ENCODE measurements at regions not wholly inside any gene's neighbourhood (a gene's known extent, or its start where the extent isn't known, plus 50 kb on each side); places are given as distances from the start of the nearest gene placed in this dataset.

DNA sequence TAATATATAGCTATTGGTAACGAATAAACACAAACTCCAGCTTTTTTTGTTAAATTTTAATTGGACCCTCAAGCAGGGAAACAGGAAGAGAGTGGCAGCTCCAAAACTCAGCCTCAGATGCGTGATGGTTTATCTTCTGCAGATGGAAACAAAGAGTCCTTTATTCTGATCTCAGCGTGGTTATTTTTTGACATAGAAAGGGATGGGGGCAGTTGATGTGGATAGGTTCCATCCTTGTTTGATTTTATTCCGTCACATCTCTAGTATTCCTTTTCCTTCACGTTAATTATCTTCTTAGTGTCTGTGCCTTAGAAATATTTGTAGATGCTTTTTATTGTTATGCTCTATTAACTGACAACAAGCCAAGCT lies 447.6 kb upstream of the SEL1L start:
- TF ChIP-seq, protein P1, sequence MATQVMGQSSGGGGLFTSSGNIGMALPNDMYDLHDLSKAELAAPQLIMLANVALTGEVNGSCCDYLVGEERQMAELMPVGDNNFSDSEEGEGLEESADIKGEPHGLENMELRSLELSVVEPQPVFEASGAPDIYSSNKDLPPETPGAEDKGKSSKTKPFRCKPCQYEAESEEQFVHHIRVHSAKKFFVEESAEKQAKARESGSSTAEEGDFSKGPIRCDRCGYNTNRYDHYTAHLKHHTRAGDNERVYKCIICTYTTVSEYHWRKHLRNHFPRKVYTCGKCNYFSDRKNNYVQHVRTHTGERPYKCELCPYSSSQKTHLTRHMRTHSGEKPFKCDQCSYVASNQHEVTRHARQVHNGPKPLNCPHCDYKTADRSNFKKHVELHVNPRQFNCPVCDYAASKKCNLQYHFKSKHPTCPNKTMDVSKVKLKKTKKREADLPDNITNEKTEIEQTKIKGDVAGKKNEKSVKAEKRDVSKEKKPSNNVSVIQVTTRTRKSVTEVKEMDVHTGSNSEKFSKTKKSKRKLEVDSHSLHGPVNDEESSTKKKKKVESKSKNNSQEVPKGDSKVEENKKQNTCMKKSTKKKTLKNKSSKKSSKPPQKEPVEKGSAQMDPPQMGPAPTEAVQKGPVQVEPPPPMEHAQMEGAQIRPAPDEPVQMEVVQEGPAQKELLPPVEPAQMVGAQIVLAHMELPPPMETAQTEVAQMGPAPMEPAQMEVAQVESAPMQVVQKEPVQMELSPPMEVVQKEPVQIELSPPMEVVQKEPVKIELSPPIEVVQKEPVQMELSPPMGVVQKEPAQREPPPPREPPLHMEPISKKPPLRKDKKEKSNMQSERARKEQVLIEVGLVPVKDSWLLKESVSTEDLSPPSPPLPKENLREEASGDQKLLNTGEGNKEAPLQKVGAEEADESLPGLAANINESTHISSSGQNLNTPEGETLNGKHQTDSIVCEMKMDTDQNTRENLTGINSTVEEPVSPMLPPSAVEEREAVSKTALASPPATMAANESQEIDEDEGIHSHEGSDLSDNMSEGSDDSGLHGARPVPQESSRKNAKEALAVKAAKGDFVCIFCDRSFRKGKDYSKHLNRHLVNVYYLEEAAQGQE (IDR thresholded peaks at IDR 0.05; ENCODE audit: insufficient read depth in 1 of 2, low read depth in 2 of 2, low read length in 2 of 2), result no peak
- TF ChIP-seq FOXP2 (optimal IDR thresholded peaks at IDR 0.05; ENCODE audit: borderline replicate concordance, extremely low read depth, extremely low read length, insufficient read depth) (no peak), SIN3A (IDR thresholded peaks at IDR 0.05; ENCODE audit: borderline replicate concordance, insufficient read depth, low read length) (no peak)

DNA sequence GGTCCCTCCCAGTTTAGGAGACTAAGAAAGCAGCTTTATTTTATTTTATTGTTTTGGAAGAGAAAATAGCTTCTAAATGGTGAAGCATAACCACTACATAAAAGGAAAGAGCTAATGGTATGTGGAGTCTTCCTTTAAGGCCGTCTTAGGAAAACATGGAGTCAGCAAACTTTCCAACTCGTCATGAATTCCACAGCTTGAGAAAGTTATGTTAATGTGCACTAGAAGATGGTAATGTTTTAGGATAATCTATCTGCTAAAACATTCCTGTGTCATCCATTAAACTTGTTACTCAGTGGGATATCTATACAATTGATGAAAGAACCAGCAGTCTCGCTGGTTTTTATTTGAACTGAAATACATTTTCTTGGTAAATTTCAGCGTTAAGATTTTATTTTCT lies 448.4 kb upstream of the SEL1L start:
- no peak for TF ChIP-seq SIN3A (IDR thresholded peaks at IDR 0.05; ENCODE audit: borderline replicate concordance, insufficient read depth, low read length)
- no peak for TF ChIP-seq TAF1 (IDR thresholded peaks at IDR 0.05; ENCODE audit: borderline replicate concordance, insufficient read depth, low read length)
- TF ChIP-seq, protein P1 (IDR thresholded peaks at IDR 0.05; ENCODE audit: insufficient read depth in 1 of 2, low read depth in 2 of 2, low read length in 2 of 2), result no peak
- TF ChIP-seq POLR2AphosphoS5 (IDR thresholded peaks at IDR 0.05; ENCODE audit: low read depth, low read length), result no peak
- TF ChIP-seq FOXP2 (optimal IDR thresholded peaks at IDR 0.05; ENCODE audit: borderline replicate concordance, extremely low read depth, extremely low read length, insufficient read depth), result no peak

DNA sequence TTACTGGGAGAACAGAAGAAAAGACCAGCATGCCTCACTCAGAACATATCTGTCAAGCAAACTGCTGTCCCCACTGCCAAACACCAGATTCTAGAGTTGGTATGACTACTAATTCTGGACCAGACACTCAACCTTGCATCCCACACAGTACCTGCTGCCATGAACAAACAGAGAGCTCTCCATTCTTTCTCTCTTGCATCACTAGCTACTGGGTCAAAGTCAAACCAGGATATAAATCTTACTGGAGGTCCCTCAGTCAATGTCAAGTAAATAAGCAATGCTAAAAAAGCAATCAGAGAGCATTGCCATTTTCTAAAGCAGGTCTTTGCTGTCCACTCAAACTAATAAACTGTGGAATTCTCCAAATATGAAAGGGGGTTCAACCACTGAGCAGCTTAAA lies 452.4 kb upstream of the SEL1L start:
- TF ChIP-seq FOXP2 (optimal IDR thresholded peaks at IDR 0.05; ENCODE audit: borderline replicate concordance, extremely low read depth, extremely low read length, insufficient read depth) (no peak), SIN3A (IDR thresholded peaks at IDR 0.05; ENCODE audit: borderline replicate concordance, insufficient read depth, low read length) (no peak), POLR2AphosphoS5 (IDR thresholded peaks at IDR 0.05; ENCODE audit: low read depth, low read length) (no peak), TAF1 (IDR thresholded peaks at IDR 0.05; ENCODE audit: borderline replicate concordance, insufficient read depth, low read length) (no peak)
- TF ChIP-seq, protein P1 (IDR thresholded peaks at IDR 0.05; ENCODE audit: insufficient read depth in 1 of 2, low read depth in 2 of 2, low read length in 2 of 2), result no peak

DNA sequence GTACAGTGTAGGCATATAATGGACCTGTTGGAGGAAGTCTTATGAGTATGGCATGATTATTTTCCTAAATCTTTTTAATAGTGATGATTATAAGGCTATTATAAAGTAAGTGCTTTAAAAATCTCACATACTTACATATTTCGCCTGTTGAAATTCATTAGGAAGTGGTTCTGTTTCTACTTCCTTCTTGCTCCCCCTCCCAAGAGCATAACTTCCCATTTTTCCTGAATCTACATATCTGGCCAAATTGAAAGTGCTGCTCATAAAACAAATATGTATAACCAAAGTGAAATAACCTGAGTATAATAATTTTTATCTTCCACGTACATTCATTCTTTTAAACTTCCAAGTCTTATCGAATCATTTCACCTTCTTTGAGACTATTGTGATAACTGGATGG lies 455.6 kb upstream of the SEL1L start:
- TF ChIP-seq POLR2AphosphoS5 (IDR thresholded peaks at IDR 0.05; ENCODE audit: low read depth, low read length), result no peak
- TF ChIP-seq TAF1 (IDR thresholded peaks at IDR 0.05; ENCODE audit: borderline replicate concordance, insufficient read depth, low read length), result no peak
- no peak for TF ChIP-seq SIN3A (IDR thresholded peaks at IDR 0.05; ENCODE audit: borderline replicate concordance, insufficient read depth, low read length)

DNA sequence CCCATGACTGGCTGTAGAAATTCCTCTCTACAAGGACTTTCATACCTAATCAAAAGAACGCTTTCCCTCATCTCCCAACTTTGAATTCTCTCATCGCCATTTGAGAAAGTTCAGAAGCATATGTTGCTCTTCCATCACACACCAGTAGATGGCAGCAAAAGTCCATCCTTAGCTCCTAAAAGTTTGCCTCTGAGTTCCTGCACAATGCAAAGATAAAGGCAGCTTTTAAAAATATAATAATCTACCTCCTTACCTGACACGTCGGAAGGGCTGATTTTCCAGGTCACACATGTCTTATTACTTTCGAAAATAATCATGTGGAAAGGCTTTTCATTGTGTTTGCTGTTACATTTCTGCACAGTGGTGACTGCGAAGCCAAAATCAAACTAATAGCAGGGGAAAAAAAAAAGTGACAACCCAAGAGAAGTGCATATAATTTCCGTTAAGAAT lies 456.7 kb upstream of the SEL1L start:
- TF ChIP-seq POLR2AphosphoS5 (IDR thresholded peaks at IDR 0.05; ENCODE audit: low read depth, low read length), result no peak

DNA sequence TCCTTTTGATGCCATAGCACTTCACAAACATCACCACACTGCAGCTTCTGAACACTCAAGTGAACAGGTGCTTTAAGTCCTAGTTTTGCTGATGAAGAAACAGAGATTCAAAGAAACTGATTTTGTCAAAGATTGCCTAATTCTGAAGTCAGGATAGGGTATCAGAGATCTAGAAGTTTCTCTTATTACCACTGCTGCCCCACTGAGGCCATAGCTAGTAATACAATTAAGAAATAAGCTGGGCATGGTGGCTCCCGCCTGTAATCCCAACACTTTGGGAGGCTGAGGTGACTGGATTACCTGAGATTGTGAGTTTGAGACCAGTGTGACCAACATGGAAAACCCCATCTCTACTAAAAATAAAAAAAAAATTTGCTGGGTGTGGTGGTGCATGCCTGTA lies 458.3 kb upstream of the SEL1L start:
- TF ChIP-seq TAF1 (IDR thresholded peaks at IDR 0.05; ENCODE audit: borderline replicate concordance, insufficient read depth, low read length), result no peak
- TF ChIP-seq, protein P1 (IDR thresholded peaks at IDR 0.05; ENCODE audit: insufficient read depth in 1 of 2, low read depth in 2 of 2, low read length in 2 of 2), result no peak
- no peak for TF ChIP-seq SIN3A (IDR thresholded peaks at IDR 0.05; ENCODE audit: borderline replicate concordance, insufficient read depth, low read length)
- no peak for TF ChIP-seq POLR2AphosphoS5 (IDR thresholded peaks at IDR 0.05; ENCODE audit: low read depth, low read length)
- TF ChIP-seq FOXP2 (optimal IDR thresholded peaks at IDR 0.05; ENCODE audit: borderline replicate concordance, extremely low read depth, extremely low read length, insufficient read depth), result no peak
